HG02884 (cell line): ENCODE measurements at regions not wholly inside any gene's neighbourhood (a gene's known extent, or its start where the extent isn't known, plus 50 kb on each side); places are given as distances from the start of the nearest gene placed in this dataset.
A peak's percentile ranks its signal among the peaks of the same experiment; 100 is the strongest.

Experiments
- ATAC-seq: cut with Tn5 transposase; IDR thresholded peaks from one replicate; pipeline ENCODE4 v1.9.1; 2021; ENCODE audit warnings: mild to moderate bottlenecking, moderate library complexity; ENCODE audit not compliant: unreplicated experiment

- ATAC-seq = peak; percentile 32
Measured at GRCh38 chr16:31700530-31701388, 172.8 kb upstream of the ZNF267 start.

GRCh38 chr16:31701734-31702133 is 171.9 kb upstream of the ZNF267 start:
- ATAC-seq = no peak

GRCh38 chr16:31702796-31703195 is 170.8 kb upstream of the ZNF267 start:
- ATAC-seq = no peak

GRCh38 chr16:31703526-31704128 is 170.0 kb upstream of the ZNF267 start:
- no peak for ATAC-seq

GRCh38 chr16:31704138-31704537 is 169.5 kb upstream of the ZNF267 start:
- no peak for ATAC-seq

- ATAC-seq = no peak
Measured at GRCh38 chr16:31705371-31705770, 168.2 kb upstream of the ZNF267 start.

GRCh38 chr16:31706318-31706717 is 167.3 kb upstream of the ZNF267 start:
- no peak for ATAC-seq

GRCh38 chr16:31706925-31707324 is 166.7 kb upstream of the ZNF267 start:
- ATAC-seq = no peak

GRCh38 chr16:31707743-31708335 is 165.8 kb upstream of the ZNF267 start:
- ATAC-seq = no peak

GRCh38 chr16:31708348-31708747 is 165.3 kb upstream of the ZNF267 start:
- ATAC-seq = no peak

- ATAC-seq = no peak
Measured at GRCh38 chr16:31709181-31709580, 164.4 kb upstream of the ZNF267 start.

GRCh38 chr16:31710134-31710533 is 163.5 kb upstream of the ZNF267 start:
- no peak for ATAC-seq

- no peak for ATAC-seq
Measured at GRCh38 chr16:31710880-31711279, 162.7 kb upstream of the ZNF267 start.

GRCh38 chr16:31711344-31711845 is 162.2 kb upstream of the ZNF267 start:
- no peak for ATAC-seq

GRCh38 chr16:31712064-31712540 is 161.5 kb upstream of the ZNF267 start:
- no peak for ATAC-seq

- ATAC-seq = peak; percentile 94
Measured at GRCh38 chr16:31713071-31713944, 160.3 kb upstream of the ZNF267 start.

GRCh38 chr16:31713945-31714902 is 159.4 kb upstream of the ZNF267 start:
- no peak for ATAC-seq

GRCh38 chr16:31714903-31715504 is 158.6 kb upstream of the ZNF267 start:
- no peak for ATAC-seq

GRCh38 chr16:31715915-31716314 is 157.7 kb upstream of the ZNF267 start:
- ATAC-seq = no peak
